ENCODE measurements at regions not wholly inside any gene's neighbourhood (a gene's known extent, or its start where the extent isn't known, plus 50 kb on each side); places are given as distances from the start of the nearest gene placed in this dataset.

DNA sequence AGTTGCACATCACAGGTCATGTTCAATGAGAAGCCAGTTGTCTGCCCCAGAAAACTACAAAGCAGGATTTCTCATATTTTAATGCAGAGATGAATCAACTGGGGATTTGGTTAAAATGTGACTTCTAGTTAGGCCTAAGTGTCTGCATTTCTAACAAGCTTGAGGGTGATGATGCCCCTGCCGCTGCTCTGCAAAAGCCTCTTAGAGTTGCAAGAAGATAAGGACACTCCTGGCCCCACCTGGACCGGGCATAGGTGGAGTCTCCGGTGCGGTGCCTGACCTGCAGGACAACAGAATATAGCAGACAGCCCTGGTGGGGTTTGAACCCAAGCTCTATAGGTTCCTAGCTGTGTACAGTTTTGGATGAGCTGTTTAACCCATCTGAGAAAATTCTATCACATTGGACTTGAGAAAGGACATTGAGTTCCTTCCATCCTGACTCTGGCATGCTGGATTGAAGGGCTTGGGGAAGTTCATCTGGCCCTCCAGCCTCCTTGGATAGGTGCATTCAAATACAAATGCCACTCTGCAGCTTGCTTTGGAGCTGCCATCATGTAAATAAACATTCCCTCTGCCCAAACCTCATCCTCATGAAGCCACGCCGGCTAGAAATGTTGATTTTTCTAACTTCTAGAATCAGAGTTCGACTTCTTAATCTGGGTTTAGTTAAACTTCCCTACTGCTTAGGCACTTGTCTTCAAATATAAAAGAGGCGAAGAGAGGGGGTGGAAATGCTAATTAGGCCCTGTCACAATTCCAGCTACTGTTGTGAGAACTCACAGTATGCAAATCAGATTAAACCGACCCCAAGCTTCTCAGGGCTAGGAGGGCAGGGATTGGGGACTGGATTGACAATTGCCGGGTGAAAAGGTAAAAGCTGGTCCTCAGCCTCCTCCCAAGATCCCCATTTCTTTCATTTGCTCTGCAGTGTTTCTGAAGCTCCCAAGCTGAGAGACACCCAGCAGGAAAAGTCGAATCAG is 1225.6 kb downstream of the VRK1 start:
- Histone ChIP-seq H3K36me3 (no peaks in the 10 kb centered on the region), H3K9me3 (no peaks in the 10 kb centered on the region), H3K4me3 (no peak overlapping the region), H3K27ac (no peak overlapping the region), H3K27me3 (peaks cover 4% of the 10 kb centered on the region), H3K4me1 (no peaks in the 10 kb centered on the region)
- no peak for TF ChIP-seq POLR2AphosphoS5 (IDR thresholded peaks at IDR 0.05)
- WGBS, 2 donors (ENCODE audit: low coverage in 1 of 2), result 28 to 49% methylated on average over 4 to 8 of the region's 11 CpGs
- ATAC-seq, result no peak

DNA sequence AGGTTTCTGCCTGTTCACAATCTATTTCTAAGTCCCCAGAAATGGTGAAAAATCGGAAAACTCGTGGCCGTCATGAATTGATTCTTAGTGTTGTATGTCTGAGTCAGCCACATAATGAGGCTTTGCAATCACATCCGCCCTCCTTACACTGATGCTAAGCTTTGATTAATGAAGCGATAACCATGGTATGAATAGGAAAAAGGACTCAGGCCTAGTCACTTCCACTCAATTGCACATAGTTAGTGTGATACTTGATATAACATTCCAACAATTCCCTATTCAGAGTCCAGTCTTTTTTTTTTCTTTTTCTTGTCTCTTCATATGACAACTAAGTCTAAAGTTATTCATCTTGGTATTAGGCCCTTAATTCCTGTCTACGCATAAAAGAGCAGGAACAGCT is 1231.0 kb downstream of the VRK1 start:
- no peak for ATAC-seq
- H3K36me3 ChIP-seq, result no peaks in the 10 kb centered on the region
- H3K27ac ChIP-seq, result no peak overlapping the region
- H3K9me3 ChIP-seq, result peaks cover 0 to 12% (median 0%) of the 10 kb centered on the region in 3 donors
- H3K4me1 ChIP-seq, result no peaks in the 10 kb centered on the region
- WGBS, 2 donors (ENCODE audit: low coverage in 1 of 2), result 79 to 87% methylated on average over 6 of the region's 6 CpGs
- peaks cover 4% of the 10 kb centered on the region for H3K27me3 ChIP-seq
- TF ChIP-seq POLR2A (IDR thresholded peaks at IDR 0.05) (no peak), CTCF (IDR thresholded peaks at IDR 0.05) (no peak), POLR2AphosphoS5 (IDR thresholded peaks at IDR 0.05) (no peak), EP300 (IDR thresholded peaks at IDR 0.05) (no peak)
- H3K4me3 ChIP-seq, result no peak overlapping the region

DNA sequence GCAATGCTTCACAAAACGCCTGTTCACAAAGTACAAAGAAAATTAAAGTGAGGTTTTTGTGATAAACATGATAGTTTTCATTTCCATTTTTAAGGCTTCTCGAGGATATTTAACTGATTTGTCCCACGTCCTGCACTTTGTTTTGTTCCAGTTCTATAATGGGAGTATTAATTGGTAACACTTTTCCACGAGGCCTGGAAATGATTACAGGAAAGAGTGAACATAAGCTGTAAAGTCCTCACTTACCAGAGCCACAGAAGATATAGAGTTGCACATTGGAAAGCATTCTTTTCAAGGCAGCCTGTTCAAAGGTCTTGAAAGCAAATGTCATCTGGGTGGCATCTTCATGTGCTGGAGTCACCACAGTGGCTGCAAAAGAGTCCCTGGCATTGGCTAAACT is 1236.6 kb downstream of the BCL11B start:
- WGBS, 2 donors (ENCODE audit: low coverage in 1 of 2), result 53 to 64% methylated on average over 4 of the region's 4 CpGs
- Histone ChIP-seq H3K9me3 (peaks cover 0 to 12% (median 0%) of the 10 kb centered on the region in 3 donors), H3K36me3 (no peaks in the 10 kb centered on the region), H3K27me3 (no peaks in the 10 kb centered on the region), H3K27ac (no peak overlapping the region), H3K4me1 (no peaks in the 10 kb centered on the region), H3K4me3 (no peak overlapping the region)
- no peak for ATAC-seq
- TF ChIP-seq CTCF (IDR thresholded peaks at IDR 0.05) (no peak), POLR2A (IDR thresholded peaks at IDR 0.05) (no peak), EP300 (IDR thresholded peaks at IDR 0.05) (no peak), POLR2AphosphoS5 (IDR thresholded peaks at IDR 0.05) (no peak)

DNA sequence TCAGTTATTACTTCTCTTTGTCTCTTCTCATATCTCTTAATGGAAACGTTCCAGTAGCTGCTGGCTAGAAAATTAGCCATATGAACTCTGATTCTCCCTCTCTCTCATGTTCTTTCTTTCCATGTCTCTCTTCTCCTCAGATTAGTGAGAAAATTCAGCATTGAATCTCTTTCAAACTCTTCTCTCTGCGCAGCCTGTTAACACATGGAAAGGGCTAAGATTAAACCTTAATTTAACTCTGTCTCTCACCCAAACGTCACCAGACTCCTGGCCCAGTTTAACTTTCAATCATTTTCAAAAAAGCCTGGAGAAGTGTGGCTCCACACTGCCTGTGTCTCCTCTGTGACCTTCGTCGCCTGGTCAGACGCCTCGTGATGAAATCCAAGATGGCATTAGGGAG is 1234.2 kb downstream of the BCL11B start:
- WGBS, 2 donors (ENCODE audit: low coverage in 1 of 2), result 73 to 79% methylated on average over 6 to 7 of the region's 7 CpGs
- no peaks in the 10 kb centered on the region for H3K4me1 ChIP-seq
- no peaks in the 10 kb centered on the region for H3K27me3 ChIP-seq
- no peaks in the 10 kb centered on the region for H3K36me3 ChIP-seq
- H3K9me3 ChIP-seq, result no peaks in the 10 kb centered on the region
- ATAC-seq, result no peak
- H3K27ac ChIP-seq, result no peak overlapping the region
- H3K4me3 ChIP-seq, result no peak overlapping the region
- TF ChIP-seq EP300 (IDR thresholded peaks at IDR 0.05), result no peak
- TF ChIP-seq POLR2AphosphoS5 (IDR thresholded peaks at IDR 0.05), result no peak
- TF ChIP-seq CTCF (IDR thresholded peaks at IDR 0.05), result no peak
- no peak for TF ChIP-seq POLR2A (IDR thresholded peaks at IDR 0.05)

DNA sequence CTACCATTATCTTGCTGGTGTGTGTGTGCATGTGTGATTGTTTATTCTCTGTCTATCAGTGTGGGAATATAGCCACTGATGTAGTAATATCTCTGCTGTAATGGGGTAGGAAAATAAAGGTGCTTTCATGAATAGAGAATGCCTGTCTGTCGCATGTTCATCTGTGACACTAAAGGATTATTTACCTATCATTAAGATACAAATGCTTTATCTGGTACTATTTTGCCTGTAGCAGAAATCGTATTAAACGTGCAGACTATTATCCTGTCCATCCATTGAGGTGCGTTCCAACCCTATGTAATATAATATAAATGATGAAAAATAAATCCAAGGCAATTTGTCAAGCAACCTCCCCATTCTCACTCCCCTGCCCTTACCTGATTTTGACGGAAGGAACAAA is 1215.1 kb downstream of the BCL11B start:
- no peak for ATAC-seq
- H3K4me3 ChIP-seq, result no peak overlapping the region
- no peak for TF ChIP-seq EP300 (IDR thresholded peaks at IDR 0.05)
- no peak for TF ChIP-seq POLR2AphosphoS5 (IDR thresholded peaks at IDR 0.05)
- no peak for TF ChIP-seq CTCF (IDR thresholded peaks at IDR 0.05)
- TF ChIP-seq POLR2A (IDR thresholded peaks at IDR 0.05), result no peak
- no peaks in the 10 kb centered on the region for H3K36me3 ChIP-seq
- no peaks in the 10 kb centered on the region for H3K4me1 ChIP-seq
- H3K9me3 ChIP-seq, result no peaks in the 10 kb centered on the region
- no peak overlapping the region for H3K27ac ChIP-seq
- H3K27me3 ChIP-seq, result peaks cover 3% of the 10 kb centered on the region
- WGBS, 2 donors (ENCODE audit: low coverage in 1 of 2), result 57 to 64% methylated on average over 5 of the region's 5 CpGs
